OCI-LY1 (cell line): ENCODE measurements at regions not wholly inside any gene's neighbourhood (a gene's known extent, or its start where the extent isn't known, plus 50 kb on each side); places are given as distances from the start of the nearest gene placed in this dataset.

ENCODE experiments used
- CTCF ChIP-seq: fragments of 200-600 bp; sonication (generic), shearing (Covaris generic); IDR thresholded peaks from 2 replicates; pipeline ENCODE4 v1.5.1; 2017; ENCODE audit warnings: mild to moderate bottlenecking, antibody characterized with exemption, low read length, moderate library complexity, mixed read lengths
- EZH2 ChIP-seq: fragments of 200-600 bp; sonication (generic), shearing (Covaris generic); IDR thresholded peaks from 2 replicates; pipeline ENCODE4 v1.8.0; 2017; ENCODE audit warnings: borderline replicate concordance, mixed run types, mild to moderate bottlenecking, antibody characterized with exemption, low read length, moderate library complexity, mixed read lengths

GRCh38 chr10:2680821-2681220 is 386.5 kb upstream of the PFKP start:
- TF ChIP-seq CTCF: no peak
- TF ChIP-seq EZH2: no peak
